HG02884 (cell line): ENCODE measurements at regions not wholly inside any gene's neighbourhood (a gene's known extent, or its start where the extent isn't known, plus 50 kb on each side); places are given as distances from the start of the nearest gene placed in this dataset.

Experiments used
- ATAC-seq: cut with Tn5 transposase; IDR thresholded peaks from one replicate; pipeline ENCODE4 v1.9.1; 2021; ENCODE audit warnings: mild to moderate bottlenecking, moderate library complexity; ENCODE audit not compliant: unreplicated experiment

- no peak for ATAC-seq
Observed at GRCh38 chr5:139733698-139734538, 61.7 kb upstream of the PSD2 start.

- no peak for ATAC-seq
Observed at GRCh38 chr5:139734539-139734916, 61.1 kb upstream of the PSD2 start.

- no peak for ATAC-seq
Observed at GRCh38 chr5:139738193-139739149, 57.1 kb upstream of the PSD2 start.

- no peak for ATAC-seq
Observed at GRCh38 chr5:139739150-139739974, 56.2 kb upstream of the PSD2 start.

GRCh38 chr5:139740138-139740991, 55.2 kb upstream of the PSD2 start:
- no peak for ATAC-seq

GRCh38 chr5:139740992-139741672, 54.5 kb upstream of the PSD2 start:
- ATAC-seq = no peak

GRCh38 chr5:139741823-139742172, 53.8 kb upstream of the PSD2 start:
- ATAC-seq = no peak

DNA sequence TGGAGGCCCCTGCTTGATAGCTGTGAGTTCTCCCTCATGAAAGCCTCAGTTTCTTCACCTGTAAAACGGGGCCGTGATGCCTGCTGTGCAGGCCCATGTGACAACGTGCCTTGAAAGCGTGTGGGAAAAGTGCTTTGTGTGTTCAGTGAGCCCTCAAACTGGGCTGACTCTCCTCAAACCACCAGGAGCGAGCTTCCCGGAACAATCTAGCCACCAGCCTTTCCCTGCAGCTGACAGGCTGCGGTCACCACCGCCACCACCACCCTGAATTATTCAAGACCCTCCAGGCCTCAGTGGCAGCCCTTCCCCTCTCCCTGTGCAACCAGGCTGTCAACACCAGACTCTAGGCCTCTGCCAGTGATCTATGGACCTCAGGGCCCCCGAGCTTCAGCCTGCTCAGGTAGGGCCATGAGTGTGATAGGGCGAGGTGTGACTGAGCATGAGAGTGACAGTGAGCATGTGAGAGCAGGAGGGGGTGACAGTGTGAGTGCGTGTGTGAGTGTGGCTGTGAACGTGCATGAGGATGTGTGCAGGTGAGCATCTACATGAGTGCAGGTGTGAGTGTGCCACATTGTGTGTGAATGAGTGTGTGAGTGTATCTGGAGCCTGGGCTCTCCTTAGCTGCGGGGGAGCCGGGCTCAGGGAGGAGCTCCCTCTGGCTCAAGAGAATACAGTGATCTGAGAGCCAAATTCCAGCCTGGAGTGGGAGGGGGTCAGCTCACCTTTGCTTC, 53.3 kb upstream of the PSD2 start:
- ATAC-seq = no peak

DNA sequence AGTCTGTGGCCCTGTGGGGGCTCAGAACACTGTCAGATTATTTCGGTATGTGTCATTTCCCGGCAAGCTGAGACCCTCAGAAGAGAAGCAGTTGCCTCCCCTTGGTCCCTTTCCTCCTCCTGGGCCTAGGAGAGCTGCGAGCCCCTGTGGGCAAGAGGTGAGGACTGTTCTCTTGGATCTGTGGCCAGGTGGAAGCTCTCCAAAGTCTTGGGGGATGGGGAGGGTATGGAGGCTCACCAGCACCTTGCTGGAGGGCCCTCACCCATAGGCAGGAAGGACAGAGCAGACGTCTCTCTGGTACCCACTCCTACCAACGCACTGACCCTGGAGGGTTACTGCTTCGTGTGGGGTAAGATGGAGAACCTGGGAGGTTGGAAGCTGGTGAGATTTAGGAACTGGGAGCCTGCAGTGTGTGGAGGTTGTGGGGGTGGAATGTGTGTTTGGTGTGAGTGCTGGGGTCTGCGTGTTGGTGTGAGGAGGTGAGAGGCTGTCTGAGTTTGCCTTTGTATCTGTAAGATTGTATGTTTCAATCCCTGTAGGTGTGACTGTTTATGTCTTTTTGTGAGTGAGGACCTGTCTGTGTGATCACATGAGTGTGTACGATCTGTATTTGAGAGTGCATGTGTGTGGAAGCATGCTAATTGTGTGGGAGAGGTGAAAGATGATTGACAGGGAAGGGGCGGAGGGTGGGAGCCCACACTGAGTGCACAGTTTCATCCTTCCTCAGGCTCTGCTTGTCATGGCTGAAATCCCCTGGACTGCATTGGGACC, 52.4 kb upstream of the PSD2 start:
- ATAC-seq = no peak

- ATAC-seq = no peak
Observed at GRCh38 chr5:139743804-139744203, 51.8 kb upstream of the PSD2 start.

- no peak for ATAC-seq
Observed at GRCh38 chr5:139744471-139745131, 51.0 kb upstream of the PSD2 start.

GRCh38 chr5:139745132-139745799, 50.3 kb upstream of the PSD2 start:
- no peak for ATAC-seq

DNA sequence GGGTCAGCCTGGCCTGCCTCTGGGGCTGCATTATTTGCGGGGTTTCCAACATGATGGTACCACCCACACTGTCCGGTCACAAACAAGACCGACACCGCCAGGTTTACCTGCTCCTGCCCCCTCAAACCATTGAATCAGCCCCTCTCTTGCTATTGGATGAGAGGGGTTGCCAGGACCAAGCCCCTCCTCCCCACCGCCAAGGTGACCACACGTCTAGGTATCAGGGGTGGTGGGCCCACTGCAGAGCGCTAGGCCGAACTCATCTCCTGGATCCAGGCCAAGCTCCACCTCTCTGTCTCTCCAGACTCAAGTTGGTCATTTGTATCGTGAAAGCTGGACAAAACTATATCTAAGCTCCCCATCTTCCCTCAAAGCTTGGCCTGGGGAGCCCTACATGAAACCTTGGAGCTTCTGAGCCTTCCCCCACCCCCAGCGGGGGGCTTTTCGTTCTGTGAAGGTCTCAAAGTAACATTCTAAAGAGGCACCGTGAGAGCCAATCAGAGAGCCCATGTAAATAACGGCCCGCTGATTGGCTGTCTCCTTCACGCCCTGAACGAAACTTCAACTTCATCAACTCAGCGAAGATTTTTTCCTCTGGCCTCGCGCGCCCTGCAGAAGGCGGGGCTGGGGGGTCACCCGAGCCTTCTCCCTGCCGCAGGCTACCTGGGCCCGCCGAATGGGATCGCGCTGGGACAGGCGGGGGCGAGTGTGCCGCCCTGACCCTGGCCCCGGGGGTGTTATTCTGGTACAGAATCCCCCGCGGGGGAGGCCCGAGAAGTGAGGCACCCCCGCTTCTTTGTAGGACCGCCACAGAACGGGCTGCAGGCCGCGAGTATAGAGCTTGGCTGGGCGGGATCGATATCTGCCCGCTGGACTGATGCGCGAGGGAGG, 49.6 kb upstream of the PSD2 start:
- peak; percentile 34 for ATAC-seq
